ENCODE measurements at regions not wholly inside any gene's neighbourhood (a gene's known extent, or its start where the extent isn't known, plus 50 kb on each side); places are given as distances from the start of the nearest gene placed in this dataset.

- TF ChIP-seq SIN3A (IDR thresholded peaks at IDR 0.05; ENCODE audit: borderline replicate concordance, low read depth, low read length) (no peak), PBX3 (IDR thresholded peaks at IDR 0.05) (no peak), SMC3 (IDR thresholded peaks at IDR 0.05; ENCODE audit: low read depth, low read length) (no peak), RCOR1 (IDR thresholded peaks at IDR 0.05; ENCODE audit: low read length) (no peak), POLR2AphosphoS5 (IDR thresholded peaks at IDR 0.05; ENCODE audit: low read depth, low read length) (no peak), NRF1 (IDR thresholded peaks at IDR 0.05; ENCODE audit: low read depth, low read length) (no peak), MAX (IDR thresholded peaks at IDR 0.05; ENCODE audit: low read depth) (no peak), GATA2 (CRISPR knock-in tag; IDR thresholded peaks at IDR 0.05) (no peak), TAF1 (IDR thresholded peaks at IDR 0.05; ENCODE audit: borderline replicate concordance, low read depth, low read length) (no peak), TEAD4 (IDR thresholded peaks at IDR 0.05; ENCODE audit: borderline replicate concordance, insufficient read depth) (no peak), EP300 (IDR thresholded peaks at IDR 0.05; ENCODE audit: borderline replicate concordance in 1 of 2, low read depth in 1 of 2, low read length in 1 of 2) (no peak), RFX5 (IDR thresholded peaks at IDR 0.05; ENCODE audit: low read length) (no peak), RAD21 (IDR thresholded peaks at IDR 0.05; ENCODE audit: low read length) (no peak)
- TF ChIP-seq, protein P1, sequence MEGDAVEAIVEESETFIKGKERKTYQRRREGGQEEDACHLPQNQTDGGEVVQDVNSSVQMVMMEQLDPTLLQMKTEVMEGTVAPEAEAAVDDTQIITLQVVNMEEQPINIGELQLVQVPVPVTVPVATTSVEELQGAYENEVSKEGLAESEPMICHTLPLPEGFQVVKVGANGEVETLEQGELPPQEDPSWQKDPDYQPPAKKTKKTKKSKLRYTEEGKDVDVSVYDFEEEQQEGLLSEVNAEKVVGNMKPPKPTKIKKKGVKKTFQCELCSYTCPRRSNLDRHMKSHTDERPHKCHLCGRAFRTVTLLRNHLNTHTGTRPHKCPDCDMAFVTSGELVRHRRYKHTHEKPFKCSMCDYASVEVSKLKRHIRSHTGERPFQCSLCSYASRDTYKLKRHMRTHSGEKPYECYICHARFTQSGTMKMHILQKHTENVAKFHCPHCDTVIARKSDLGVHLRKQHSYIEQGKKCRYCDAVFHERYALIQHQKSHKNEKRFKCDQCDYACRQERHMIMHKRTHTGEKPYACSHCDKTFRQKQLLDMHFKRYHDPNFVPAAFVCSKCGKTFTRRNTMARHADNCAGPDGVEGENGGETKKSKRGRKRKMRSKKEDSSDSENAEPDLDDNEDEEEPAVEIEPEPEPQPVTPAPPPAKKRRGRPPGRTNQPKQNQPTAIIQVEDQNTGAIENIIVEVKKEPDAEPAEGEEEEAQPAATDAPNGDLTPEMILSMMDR (IDR thresholded peaks at IDR 0.05) = no peak
These were observed 60.1 kb downstream of the KCNF1 start for GRCh38 chr2:10971888-10972260.

Data from SK-N-SH (cell line).